ENCODE measurements at regions not wholly inside any gene's neighbourhood (a gene's known extent, or its start where the extent isn't known, plus 50 kb on each side); places are given as distances from the start of the nearest gene placed in this dataset.

DNA sequence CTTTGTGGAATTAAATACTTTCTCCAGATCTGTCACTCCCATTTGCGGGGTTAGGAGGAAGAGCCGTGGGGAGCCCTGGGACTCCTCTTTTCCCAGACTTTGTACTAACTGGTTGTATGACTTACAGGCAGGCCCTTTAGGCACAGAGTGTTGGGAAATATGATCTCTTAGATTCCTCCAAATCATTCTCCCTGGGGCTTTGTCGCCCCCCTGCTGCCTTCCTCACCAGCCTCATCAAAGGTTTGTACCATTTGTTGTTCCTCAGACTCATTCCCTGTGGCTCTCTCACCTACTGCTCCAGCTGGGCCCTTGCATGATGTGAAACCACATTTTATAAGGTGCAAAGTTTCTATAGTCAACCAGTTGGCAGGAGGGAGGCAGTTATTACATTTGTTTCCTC, 56.4 kb downstream of the CRYGS start:
- DNase-seq, result peak; percentile 18

DNA sequence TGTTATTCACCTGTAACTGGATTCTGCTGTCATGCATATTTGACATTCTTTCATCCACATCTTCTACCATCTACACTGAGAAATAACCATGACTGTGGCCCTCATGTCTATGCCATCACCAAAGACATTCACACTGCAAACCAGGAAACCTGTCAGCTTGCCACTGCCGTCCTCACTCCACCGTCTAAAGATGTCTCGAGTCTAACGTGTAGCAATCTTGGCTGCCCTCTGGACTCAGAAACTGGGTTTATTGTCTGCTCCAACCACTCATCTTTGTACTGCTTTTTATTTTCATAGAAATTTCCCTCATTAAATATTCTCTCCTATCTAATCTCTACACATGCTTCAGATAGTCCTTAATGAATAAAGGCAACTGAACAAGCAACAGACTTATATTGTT, 57.1 kb downstream of the CRYGS start:
- DNase-seq, result no peak

DNA sequence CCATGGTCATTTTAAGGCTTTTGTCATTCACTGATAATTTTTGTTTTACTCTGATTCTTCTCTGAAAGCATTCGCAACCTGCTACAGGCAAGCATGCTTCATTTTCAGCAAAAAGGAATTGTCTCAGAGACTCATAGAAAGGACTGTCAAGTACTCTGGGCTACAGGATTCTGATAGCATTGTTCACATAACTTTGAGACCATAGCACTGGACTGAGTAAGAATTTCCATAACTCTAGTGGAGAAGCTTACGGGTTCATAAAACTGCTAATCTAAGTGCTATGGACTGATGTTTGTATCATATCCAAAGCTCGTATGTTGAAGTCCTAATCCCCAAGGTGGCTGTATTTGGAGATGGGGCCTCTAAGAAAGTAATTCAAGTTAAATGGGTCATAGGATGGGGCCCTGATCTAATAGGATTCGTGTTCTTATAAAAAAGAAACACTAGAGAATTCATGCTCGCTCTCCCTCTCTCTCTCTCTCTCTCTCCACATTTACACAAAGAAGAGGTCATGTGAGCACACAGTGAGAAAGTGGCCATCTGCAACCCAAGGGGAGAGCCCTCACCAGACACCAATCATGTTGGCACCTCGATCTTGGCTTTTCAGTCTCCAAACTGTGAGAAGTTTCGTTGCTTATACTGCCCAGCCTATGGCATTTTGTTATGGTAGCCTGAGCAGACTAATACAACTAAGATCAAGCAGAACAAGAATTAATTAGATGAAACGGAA, 60.4 kb downstream of the CRYGS start:
- DNase-seq, result no peak

DNA sequence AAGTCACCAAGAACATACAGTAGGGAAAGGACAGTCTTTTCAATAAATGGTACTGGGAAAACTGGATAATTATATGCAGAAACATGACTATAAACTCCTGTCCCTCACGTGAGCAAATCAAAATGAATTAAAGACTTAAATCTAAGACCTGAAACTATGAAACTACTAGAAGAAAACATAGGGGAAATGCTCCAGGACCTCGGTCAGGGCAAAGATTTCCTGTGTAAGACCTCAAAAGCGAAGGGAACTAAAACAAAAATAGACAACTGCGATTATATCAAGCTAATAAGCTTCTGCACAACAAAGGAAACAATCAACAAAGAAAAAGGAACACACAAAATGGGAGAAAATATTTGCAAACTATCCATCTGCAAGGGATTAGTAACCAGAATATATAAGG, 62.7 kb downstream of the CRYGS start:
- DNase-seq, result no peak

DNA sequence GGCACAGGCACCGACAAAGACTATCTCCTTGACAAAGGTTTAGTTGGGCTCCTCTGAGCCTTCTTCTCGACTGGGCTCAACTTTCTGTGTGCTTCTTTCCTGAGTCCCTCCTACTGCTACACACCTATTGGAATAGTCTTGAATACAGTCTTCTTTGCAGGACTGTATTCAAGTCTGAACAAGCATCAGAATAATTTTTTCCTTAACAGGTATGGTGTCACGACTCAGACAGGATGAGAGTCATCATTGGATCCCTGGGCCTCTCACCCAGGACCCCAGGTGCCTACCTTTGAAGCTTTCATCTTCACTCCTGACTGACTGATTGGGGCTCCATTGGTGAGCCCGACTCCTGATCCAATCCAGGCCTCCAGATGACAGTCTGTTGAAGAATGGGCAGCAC, 66.3 kb downstream of the CRYGS start:
- DNase-seq, result no peak

DNA sequence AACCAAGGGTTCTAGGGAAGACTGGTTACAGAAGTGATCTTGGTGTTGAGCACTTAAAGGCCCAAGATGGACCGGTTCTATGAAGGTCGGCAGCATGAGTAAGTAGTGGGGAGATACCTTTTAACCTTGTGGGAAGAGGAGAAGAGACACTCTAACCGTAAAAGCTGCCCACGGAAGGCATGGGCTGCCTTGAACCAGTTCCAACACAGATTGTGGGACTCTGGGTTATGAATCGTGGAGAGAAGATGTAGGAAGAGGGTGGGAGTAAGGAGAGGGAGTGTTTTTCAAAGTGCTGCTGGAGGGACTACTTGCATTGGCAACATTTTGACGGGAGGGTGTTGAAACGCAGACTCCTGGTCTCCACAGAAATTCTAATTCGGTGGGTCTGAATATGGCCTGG, 67.1 kb downstream of the CRYGS start:
- no peak for DNase-seq

DNA sequence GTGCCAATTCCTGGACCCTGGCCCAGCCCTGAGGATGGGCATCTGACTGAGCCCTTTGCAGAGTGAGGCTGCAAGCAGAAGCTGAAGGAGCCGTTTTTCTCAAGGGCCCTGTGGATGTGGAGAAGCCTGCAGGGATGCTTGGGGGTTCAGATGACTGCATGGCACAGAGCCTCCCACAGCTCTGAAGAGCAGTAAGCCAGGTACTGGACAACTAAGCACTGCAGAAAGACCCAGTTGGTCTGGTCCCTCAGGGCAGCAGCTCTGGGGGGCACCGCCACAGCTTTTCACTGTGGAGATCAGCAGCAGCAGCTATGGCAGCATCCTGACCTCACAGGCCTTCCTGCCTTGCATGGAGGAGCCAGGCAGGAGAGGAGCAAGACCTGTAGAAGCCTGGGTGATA, 67.6 kb downstream of the CRYGS start:
- no peak for DNase-seq

DNA sequence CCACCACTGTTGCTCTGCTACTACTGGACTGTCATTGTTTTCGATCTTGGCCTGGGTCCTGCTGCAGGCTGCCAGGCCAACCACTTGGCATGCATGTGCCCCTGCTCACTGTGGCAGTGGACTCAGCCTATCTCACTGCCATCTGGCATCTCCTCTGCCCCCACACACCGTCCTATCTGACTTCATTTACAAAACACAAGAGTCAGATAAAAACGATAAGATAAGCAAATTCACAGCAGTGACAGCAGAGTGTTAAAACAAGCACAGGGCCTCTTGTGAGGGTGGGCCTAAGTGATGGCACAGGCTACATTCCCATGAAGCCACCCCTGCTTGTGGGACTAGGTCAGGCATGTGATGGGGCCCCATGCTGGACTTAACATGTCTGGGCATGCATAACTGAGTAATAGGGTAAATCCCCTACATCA, 68.1 kb downstream of the CRYGS start:
- no peak for DNase-seq

DNA sequence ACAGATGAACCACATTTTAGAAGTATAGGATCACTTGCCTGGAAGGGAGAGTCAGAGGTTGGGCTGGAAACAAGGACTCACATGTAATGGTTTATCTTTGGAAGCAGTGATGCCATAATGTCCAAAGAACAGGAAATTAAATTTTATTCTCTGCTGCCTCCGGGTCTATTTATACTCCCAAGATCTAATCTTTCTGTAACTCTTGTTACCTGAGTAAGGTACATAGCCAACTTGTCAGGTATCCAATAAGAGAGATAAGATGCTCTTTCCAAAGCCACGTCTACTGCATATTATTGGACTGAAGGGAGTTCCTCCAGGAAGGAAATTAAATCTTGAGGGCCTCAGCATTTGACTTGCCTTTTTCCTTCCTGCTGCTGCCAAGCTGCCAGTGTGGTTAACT, 71.0 kb downstream of the CRYGS start:
- no peak for DNase-seq

DNA sequence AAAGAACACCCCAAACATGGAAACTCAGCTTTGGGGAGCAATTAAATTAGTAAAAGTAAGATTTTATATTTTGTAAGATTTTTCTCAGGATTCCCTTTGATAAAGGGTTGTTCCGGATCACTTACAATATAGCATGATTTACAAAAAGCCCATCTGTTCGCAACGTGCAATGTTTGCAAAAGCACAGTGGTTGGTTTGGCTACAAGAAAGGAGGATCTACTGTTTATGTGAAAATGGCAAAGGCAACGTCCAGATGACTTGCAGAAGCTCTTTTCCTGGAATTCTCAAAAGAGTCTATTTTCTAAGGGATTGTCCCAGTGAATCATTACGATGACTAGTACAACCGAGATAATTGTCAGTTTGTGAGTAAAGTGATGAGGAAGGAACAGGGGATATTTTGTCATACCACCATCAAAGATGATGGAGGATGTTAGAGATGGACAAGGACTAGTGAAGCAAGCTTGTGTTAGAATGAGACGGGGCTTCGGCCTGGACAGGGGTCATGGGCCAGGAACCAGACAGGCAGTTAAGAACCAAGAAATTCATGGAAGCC, 71.6 kb downstream of the CRYGS start:
- DNase-seq, result peak; percentile 35

DNA sequence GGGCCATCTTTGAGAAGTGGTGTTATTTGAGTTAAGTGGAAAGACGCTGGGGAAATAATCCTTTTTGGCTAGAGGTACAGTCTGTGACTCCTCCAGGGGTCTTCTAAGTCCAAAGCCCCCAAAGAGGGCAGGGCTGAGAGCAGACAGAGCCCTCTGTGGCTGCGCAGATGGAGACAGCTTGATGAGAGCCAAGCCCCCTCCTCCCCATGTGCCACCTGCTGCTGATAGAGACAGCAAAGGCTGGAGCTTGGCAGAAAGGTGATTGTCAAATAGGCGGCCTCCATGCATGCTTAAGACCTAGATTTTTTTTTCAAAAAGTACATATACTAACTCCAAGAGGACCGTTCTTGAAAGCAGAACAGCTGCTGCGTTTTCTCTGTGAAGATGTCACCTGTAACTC, 72.4 kb downstream of the CRYGS start:
- peak; percentile 87 for DNase-seq

DNA sequence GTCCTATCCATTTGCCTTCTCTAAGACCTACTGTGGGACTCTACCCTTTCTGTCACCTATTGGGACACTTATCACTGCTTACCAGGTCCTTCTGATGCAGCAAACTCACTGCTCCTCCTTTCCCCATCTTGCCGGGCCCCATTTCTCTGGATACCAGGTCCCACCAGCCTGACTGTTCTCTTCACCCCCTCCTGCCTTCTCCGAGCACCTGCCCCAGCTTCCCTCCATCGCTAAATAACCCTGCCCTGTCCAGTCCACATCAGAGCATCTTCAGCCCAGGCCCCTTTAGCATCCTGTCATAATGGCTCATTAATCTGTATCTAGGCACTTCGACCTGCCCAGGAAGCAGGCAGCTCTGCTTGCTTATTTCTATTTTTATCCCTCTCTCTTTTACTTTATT, 74.7 kb downstream of the CRYGS start:
- no peak for DNase-seq

DNA sequence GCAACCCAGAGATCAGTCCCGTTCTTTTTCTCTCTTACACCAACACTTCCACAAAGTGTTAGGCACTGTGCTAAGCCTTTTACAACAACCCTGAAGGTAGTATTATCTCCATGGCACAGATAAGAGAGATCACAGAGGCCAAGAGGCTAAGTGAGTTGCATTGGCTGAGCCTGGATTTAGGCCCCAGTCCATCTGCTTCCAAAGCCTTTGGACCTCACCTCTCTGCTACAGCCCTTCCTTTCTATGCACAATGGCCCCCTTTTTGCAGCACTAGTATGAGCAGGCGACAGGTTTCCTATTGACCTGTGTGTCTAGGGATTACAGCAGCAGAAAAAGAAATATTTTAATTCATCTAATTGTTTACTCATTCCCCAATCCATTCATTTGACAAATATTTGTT, 76.2 kb downstream of the CRYGS start:
- DNase-seq, result no peak

DNA sequence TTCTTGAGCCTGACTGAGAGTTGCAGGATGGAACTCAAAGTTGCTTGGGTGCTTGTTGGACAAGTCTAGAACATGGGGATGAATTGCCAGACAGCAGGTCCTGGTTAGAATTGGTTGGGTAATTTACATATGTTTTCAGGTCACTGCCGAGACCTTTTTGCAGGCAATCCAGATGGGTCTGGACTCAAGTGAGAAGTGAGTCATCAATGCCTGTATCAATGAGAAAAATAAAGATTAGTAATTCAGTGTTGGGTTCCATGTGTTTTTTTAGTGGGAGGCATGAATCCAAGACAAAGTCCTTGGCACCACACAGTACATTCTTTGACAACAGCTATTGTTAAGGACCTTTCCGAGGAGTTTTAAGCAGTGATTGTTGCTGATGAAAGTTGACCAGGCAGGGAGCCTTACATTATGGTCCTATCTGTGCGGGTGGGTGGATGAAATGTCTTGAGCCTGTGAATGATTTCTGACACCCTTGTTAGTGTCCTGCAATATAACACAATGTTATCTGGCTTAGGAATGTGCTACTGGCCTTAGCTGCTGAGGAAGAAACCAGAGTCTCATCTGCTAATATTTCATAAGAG, 77.7 kb downstream of the CRYGS start:
- no peak for DNase-seq

DNA sequence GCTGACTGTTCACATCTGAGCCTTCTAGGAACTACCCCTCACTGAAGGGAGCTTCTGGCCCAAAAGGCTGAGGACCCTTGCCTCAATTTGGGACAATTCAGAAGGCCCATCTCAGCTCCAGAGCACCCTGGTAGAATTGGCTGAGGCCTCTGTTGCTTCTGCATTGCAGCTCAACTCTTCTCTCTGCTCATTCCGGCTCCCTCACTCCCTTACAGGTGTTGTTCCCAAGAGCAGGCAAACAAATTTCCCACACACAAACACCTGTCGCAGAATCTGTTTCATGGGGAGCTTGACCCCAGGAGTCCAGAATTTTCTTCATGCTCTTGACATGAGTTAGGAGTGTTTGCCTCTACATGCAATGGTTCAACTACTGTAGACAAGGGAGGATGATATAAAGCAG, 78.7 kb downstream of the CRYGS start:
- no peak for DNase-seq

DNA sequence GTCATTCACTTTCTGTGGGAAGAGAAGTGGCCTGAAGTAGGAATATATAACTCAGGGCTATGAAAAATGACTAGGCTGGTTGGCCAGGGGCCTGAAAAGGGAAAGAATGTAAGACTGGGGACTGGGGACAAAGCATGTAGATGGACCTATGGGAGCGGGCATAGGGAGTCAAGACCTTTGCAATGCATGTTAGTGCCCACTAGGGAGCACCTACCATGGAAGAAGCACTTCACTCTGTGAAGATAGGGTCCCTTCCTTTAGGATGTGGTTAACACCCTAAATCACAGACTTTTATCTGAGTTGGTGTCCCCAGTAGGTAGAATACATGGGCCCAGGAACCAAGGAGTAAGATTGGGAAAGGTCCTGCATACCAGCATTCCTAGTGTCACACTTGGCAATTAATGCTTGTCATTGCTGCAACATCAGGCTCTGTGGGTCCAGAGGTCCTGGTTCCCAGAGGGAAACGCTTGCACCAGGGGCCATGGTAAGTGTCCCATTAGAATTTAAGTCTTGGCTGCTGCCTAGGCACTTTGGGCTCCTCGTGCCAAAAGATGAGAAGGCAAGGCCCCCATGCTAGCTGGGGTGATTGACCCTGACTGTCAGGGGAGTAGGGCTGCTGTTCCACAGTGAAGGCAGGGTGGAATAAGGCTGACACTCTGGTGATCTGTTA, 79.6 kb downstream of the CRYGS start:
- no peak for DNase-seq

DNA sequence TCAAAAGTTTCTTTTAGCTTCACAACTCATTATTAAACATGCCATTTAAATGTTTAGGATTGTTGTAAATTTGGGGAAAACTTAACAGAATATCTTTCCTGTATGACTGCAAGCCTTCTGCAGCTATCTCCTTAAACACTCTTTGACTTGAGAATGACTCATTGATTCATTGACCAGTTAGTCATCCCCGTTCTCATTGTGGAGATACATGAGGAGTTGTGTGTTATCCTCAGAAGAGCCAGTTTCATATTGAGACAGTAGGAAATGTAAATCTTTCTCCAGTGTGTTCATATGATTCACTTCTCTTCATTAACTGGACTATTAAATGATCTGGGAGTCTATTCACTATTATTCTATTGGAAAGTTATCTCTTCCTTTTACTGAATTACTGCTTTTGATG, 83.0 kb downstream of the CRYGS start:
- no peak for DNase-seq

DNA sequence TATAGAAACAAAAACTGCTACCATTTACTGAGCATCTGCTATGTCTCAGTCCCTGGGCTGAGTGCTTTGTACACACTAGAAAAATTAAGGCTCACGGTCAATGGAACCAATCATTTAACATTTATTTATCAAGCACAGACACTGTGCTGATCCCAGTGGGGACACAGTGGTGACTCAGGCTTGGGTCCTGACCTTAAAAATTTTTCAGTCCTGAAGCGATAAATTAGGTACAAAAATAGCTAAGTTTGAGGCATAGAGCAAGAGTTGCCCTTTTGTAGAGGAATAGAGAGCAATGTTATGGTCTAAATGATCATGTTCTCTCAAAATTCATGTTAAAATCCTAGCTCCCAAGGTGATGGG, 85.1 kb downstream of the CRYGS start:
- no peak for DNase-seq

DNA sequence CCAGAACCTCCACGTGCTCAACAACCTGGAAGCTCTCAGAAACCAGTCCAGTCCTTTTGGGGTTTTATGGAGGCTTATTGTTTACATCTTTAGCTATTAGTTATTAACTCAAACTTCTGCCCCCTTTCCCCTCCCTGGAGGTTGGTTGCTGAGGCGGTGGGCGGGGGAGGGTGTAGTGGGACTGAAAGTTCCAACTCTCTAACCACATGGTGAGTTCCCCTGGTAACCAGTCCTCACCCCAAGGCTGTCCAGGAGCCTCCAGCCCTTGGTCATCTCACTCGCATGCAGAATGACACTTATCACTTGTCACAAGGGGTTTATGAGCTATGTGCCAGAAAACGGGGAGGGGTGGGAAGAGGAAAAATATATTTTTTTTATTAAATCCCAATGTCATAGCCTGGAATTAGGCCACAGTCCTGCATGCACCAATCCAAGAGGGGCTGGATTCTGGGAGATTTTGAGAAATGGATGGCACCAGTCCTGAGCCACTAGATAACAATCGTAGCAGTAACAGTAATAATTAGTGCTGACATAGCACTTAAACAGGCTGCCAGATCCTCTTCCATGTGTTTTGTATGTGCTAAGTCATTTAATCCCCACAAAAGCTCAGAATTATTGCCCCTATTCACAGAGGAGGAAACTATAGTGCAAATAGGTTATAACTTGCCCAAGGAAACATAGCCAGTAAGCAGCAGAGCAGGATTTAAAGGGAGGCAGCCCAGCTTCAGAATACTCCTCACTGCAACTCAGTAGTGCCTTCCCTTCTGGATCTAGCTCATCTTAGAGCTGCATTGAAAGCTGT, 85.7 kb downstream of the CRYGS start:
- no peak for DNase-seq

DNA sequence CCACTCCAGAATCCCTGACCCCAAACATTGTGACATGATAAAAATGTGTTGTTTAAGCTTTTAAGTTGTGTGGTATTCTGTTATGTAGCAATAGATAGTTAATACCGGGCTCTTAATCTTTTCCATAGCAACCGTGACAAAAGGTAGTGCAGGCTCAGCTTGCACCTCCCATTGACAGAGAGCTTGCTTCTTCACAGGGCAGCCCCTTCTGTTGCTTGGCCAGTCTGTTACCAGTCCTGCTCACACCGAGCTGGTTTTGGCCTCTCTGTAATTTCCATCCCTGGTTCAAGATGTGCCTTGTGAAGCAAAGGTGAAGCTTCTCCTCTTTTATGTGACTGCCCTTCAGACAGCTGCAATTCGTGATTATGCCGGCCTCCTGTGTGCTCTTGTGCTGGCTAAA, 86.9 kb downstream of the CRYGS start:
- DNase-seq, result no peak

DNA sequence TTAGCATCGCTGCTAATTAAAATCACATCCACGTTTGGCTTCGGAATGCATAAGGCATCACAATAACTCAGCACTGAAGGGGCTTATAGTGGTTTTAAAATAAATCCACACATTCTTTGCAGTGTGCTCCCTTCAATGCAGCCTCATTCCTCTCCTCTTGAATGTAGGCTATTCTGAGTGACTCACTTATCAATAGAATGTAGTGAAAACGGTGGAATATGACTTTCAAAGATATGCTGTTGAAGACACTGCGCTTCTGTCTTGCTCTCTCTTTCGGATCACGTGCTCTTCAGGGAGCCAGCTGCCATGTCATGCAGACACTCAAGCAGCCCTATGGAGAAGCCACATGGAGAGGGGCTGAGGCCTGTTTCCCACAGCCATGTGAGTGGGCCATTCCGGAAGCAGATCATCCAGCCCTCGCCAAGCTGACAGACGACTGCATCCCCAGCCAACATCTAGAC, 87.4 kb downstream of the CRYGS start:
- no peak for DNase-seq

DNA sequence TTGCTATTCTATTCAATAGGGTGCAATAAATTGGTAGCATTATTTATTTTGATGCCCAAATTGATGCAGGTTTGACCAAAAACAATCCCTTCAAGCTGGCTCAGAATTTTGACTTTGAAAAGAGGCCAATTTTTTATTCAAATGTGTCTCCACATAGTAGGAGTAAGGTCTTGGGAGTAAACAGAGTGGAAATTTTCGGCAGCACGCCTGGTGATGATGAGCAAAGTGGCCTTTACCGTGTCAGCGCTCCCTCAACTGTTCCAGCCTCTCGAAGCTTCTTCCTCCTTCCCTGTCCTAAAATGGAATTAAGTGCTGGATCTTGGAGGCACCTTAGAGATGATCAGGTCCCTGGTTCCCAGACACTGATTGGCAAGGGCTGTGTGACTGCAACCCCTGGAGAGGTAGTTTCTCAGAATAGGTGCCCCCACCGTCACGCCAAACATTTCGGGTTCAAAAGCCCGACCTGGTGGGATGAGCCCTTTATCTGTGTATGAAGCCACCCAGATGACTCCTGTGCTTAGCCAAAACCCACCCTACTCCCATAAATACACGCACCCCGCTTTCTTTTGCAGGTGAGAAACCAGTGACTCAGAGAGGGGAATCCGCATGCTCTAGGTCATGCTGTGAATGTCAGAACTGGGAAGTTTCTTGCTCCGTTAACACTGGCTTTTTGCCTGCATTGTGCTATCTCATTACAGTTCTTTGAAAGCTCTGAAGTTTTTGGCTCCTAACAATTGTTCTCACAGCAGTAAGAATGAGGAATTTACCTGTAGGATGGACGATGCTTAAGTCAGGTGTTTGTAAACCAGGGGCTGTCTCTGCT, 89.1 kb downstream of the CRYGS start:
- DNase-seq, result no peak

Data from NCI-H1694 (cell line).